DLD1 (cell line): ENCODE measurements at regions not wholly inside any gene's neighbourhood (a gene's known extent, or its start where the extent isn't known, plus 50 kb on each side); places are given as distances from the start of the nearest gene placed in this dataset.
"Not testable (repeated sequence)": the region's sequence is repeated elsewhere in the genome, so short reads cannot be mapped to it uniquely, and the experiment has no call there.

Experiments
- in situ Hi-C: cut with HindIII; loops from 2 replicates; pipeline ENCODE4 v1.10.0; 2017; ENCODE audit warnings: low sequenced_read_pairs

- in situ Hi-C loops: no loop called here
These were observed 123.8 kb upstream of the RORB start for GRCh38 chr9:74373348-74373747.

GRCh38 chr9:74379718-74380117 lies 117.4 kb upstream of the RORB start:
- in situ Hi-C loops: no loop called here

GRCh38 chr9:74391816-74392215 lies 105.3 kb upstream of the RORB start:
- in situ Hi-C loops: no loop called here

- in situ Hi-C loops: no loop called here
These were observed 93.6 kb upstream of the RORB start for GRCh38 chr9:74403581-74403980.

- in situ Hi-C loops: no loop called here
These were observed 92.5 kb upstream of the RORB start for GRCh38 chr9:74404620-74405019.

- in situ Hi-C loops: no loop called here
These were observed 90.0 kb upstream of the RORB start for GRCh38 chr9:74407166-74407565.

GRCh38 chr9:74412236-74412979 lies 84.7 kb upstream of the RORB start:
- in situ Hi-C loops: no loop called here

GRCh38 chr9:74413876-74414275 lies 83.3 kb upstream of the RORB start:
- in situ Hi-C loops: no loop called here

GRCh38 chr9:74414325-74414724 lies 82.8 kb upstream of the RORB start:
- in situ Hi-C loops: no loop called here

GRCh38 chr9:74415995-74416394 lies 81.1 kb upstream of the RORB start:
- in situ Hi-C loops: no loop called here

- in situ Hi-C loops: not testable (repeated sequence)
These were observed 72.6 kb upstream of the RORB start for GRCh38 chr9:74424488-74424887.

GRCh38 chr9:74431467-74431866 lies 65.7 kb upstream of the RORB start:
- in situ Hi-C loops: no loop called here

GRCh38 chr9:74443036-74443750 lies 53.9 kb upstream of the RORB start:
- in situ Hi-C loops: no loop called here

- in situ Hi-C loops: no loop called here
These were observed 52.8 kb upstream of the RORB start for GRCh38 chr9:74444369-74444768.
